DOHH2 (cell line): ENCODE measurements at regions not wholly inside any gene's neighbourhood (a gene's known extent, or its start where the extent isn't known, plus 50 kb on each side); places are given as distances from the start of the nearest gene placed in this dataset.

Experiments
- H3F3A ChIP-seq: fragments of 200-600 bp; sonication (generic), shearing (Covaris generic); 2 replicates; pipeline ENCODE4 v1.6.0; 2016; ENCODE audit warnings: antibody characterized with exemption, mild to moderate bottlenecking; ENCODE audit not compliant: control insufficient read depth, insufficient read depth
- H3K27ac ChIP-seq: fragments of 200-600 bp; sonication (generic); 2 replicates; pipeline ENCODE4 v1.5.1; 2014; ENCODE audit warnings: low read depth, mild to moderate bottlenecking, low read length, moderate library complexity
- H3K27me3 ChIP-seq: fragments of 200-600 bp; sonication (generic); 2 replicates; pipeline ENCODE4 v1.6.1; 2014; ENCODE audit warnings: mild to moderate bottlenecking, low read length, mixed read lengths; ENCODE audit not compliant: control insufficient read depth
- H3K36me3 ChIP-seq: fragments of 200-600 bp; sonication (generic); 2 replicates; pipeline ENCODE4 v1.6.1; 2014; ENCODE audit warnings: mild to moderate bottlenecking, low read length, moderate library complexity, mixed read lengths; ENCODE audit not compliant: control insufficient read depth
- H3K4me1 ChIP-seq: fragments of 200-600 bp; sonication (generic); 2 replicates; pipeline ENCODE4 v1.6.1; 2014; ENCODE audit warnings: mild to moderate bottlenecking, low read length, mixed read lengths; ENCODE audit not compliant: control insufficient read depth
- H3K4me2 ChIP-seq: fragments of 200-600 bp; sonication (generic); 2 replicates; pipeline ENCODE4 v1.6.0; 2014; ENCODE audit warnings: mild to moderate bottlenecking, low read length, moderate library complexity
- H3K4me3 ChIP-seq: fragments of 200-600 bp; sonication (generic); 2 replicates; pipeline ENCODE4 v1.5.1; 2014; ENCODE audit warnings: mild to moderate bottlenecking, low read length, mixed read lengths
- H3K79me2 ChIP-seq: fragments of 200-600 bp; sonication (generic); 2 replicates; pipeline ENCODE4 v1.6.1; 2014; ENCODE audit warnings: mild to moderate bottlenecking, low read length, mixed read lengths; ENCODE audit not compliant: control insufficient read depth
- H3K9me2 ChIP-seq: fragments of 200-600 bp; sonication (generic); replicated peaks from 2 replicates; pipeline ENCODE4 v1.6.1; 2014; ENCODE audit warnings: mild to moderate bottlenecking, low read length, mixed read lengths; ENCODE audit not compliant: control insufficient read depth
- H3K9me3 ChIP-seq: fragments of 200-600 bp; sonication (generic); 2 replicates; pipeline ENCODE4 v1.6.1; 2014; ENCODE audit warnings: antibody characterized with exemption, low read length, mixed read lengths; ENCODE audit not compliant: control insufficient read depth, insufficient read depth
- H4K20me1 ChIP-seq: fragments of 200-600 bp; sonication (generic); 2 replicates; pipeline ENCODE4 v1.6.0; 2014; ENCODE audit warnings: low read depth, mild to moderate bottlenecking, antibody characterized with exemption, low read length, moderate library complexity; ENCODE audit not compliant: control insufficient read depth, insufficient read depth
- EZH2phosphoT487 ChIP-seq: fragments of 200-600 bp; sonication (generic); IDR thresholded peaks from 2 replicates; pipeline ENCODE4 v1.6.1; 2017; ENCODE audit warnings: borderline replicate concordance, mild to moderate bottlenecking, antibody characterized with exemption, low read length, moderate library complexity, mixed read lengths
- TF ChIP-seq, protein P1 (sequence below): fragments of 200-600 bp; sonication (generic); IDR thresholded peaks from one replicate; pipeline ENCODE4 v1.5.1; 2014; ENCODE audit warnings: antibody characterized with exemption, mild to moderate bottlenecking, low read depth, low read length; ENCODE audit not compliant: poor library complexity, severe bottlenecking

DNA sequence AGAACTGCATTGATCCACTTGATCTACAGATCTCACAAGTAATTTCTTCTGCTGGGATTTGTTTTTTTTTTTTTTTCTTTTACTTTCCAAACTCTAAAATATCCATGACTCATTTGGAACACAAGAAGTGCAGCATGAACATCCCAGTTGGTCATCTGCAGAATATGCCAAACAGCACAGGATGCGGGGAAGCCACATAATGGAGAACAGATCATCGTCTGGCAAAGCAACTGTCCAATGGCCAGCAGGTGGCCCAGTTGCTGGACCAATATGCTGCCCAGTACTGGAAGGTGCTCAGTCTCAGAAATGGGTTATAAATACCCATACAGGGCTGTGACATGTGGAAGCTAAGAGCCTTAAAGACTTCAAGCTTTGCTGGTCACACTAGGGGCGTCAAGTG lies 221.3 kb upstream of the TAS2R1 start:
- Histone ChIP-seq H3F3A (no peaks in the 10 kb centered on the region), H3K27me3 (no peaks in the 10 kb centered on the region), H3K4me1 (no peaks in the 10 kb centered on the region), H3K27ac (no peak overlapping the region), H3K9me3 (no peaks in the 10 kb centered on the region), H3K4me3 (no peak overlapping the region), H3K36me3 (no peaks in the 10 kb centered on the region), H3K4me2 (no peak overlapping the region), H4K20me1 (no peaks in the 10 kb centered on the region), H3K79me2 (no peaks in the 10 kb centered on the region), H3K9me2 (no peaks in the 10 kb centered on the region)
- TF ChIP-seq, protein P1, sequence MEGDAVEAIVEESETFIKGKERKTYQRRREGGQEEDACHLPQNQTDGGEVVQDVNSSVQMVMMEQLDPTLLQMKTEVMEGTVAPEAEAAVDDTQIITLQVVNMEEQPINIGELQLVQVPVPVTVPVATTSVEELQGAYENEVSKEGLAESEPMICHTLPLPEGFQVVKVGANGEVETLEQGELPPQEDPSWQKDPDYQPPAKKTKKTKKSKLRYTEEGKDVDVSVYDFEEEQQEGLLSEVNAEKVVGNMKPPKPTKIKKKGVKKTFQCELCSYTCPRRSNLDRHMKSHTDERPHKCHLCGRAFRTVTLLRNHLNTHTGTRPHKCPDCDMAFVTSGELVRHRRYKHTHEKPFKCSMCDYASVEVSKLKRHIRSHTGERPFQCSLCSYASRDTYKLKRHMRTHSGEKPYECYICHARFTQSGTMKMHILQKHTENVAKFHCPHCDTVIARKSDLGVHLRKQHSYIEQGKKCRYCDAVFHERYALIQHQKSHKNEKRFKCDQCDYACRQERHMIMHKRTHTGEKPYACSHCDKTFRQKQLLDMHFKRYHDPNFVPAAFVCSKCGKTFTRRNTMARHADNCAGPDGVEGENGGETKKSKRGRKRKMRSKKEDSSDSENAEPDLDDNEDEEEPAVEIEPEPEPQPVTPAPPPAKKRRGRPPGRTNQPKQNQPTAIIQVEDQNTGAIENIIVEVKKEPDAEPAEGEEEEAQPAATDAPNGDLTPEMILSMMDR: no peak
- TF ChIP-seq EZH2phosphoT487: no peak

DNA sequence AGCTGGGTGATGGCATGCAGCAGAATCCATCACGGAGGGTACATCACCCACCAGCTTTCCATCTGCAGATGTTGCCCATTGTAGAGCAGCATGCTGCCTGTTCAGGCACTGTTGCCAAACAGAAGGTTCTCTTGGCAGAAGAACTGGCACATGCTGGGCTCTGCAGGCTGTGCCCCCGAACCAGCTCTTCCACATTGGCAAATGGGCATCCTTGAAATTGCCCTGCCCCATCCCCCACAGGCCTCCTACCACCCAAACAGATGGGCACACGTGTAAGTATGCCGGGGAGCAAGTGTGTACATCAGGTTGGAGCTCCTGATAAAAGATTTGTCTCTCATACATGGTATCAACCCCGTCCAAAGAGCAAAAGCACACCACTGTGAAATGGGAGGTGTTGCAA lies 220.3 kb upstream of the TAS2R1 start:
- Histone ChIP-seq H3K4me1 (no peaks in the 10 kb centered on the region), H3K27ac (no peak overlapping the region), H3K4me2 (no peak overlapping the region), H3K9me3 (no peaks in the 10 kb centered on the region), H4K20me1 (no peaks in the 10 kb centered on the region), H3F3A (no peaks in the 10 kb centered on the region), H3K4me3 (no peak overlapping the region), H3K27me3 (no peaks in the 10 kb centered on the region), H3K79me2 (no peaks in the 10 kb centered on the region), H3K36me3 (no peaks in the 10 kb centered on the region), H3K9me2 (no peaks in the 10 kb centered on the region)
- no peak for TF ChIP-seq EZH2phosphoT487
- TF ChIP-seq, protein P1: no peak

- Histone ChIP-seq H3K9me3 (no peaks in the 10 kb centered on the region), H3K36me3 (no peaks in the 10 kb centered on the region), H3K4me2 (no peak overlapping the region), H3K4me3 (no peak overlapping the region), H3K79me2 (no peaks in the 10 kb centered on the region), H3K27ac (no peak overlapping the region), H3K4me1 (no peaks in the 10 kb centered on the region), H4K20me1 (no peaks in the 10 kb centered on the region), H3F3A (no peaks in the 10 kb centered on the region), H3K9me2 (no peaks in the 10 kb centered on the region), H3K27me3 (no peaks in the 10 kb centered on the region)
- no peak for TF ChIP-seq EZH2phosphoT487
- TF ChIP-seq, protein P1: no peak
Measured at GRCh38 chr5:9847631-9848030, 217.5 kb upstream of the TAS2R1 start.

GRCh38 chr5:9845185-9845584 lies 215.0 kb upstream of the TAS2R1 start:
- Histone ChIP-seq H3K36me3 (no peaks in the 10 kb centered on the region), H3K4me3 (no peak overlapping the region)

More at GRCh38 chr5:9845185-9845584, 215.0 kb upstream of the TAS2R1 start:
- no peak overlapping the region for H3K27ac ChIP-seq
- TF ChIP-seq, protein P1: no peak
- no peak for TF ChIP-seq EZH2phosphoT487
- H3K4me2 ChIP-seq: no peak overlapping the region
- H3K79me2 ChIP-seq: no peaks in the 10 kb centered on the region
- H4K20me1 ChIP-seq: no peaks in the 10 kb centered on the region
- H3K9me2 ChIP-seq: no peaks in the 10 kb centered on the region
- H3F3A ChIP-seq: no peaks in the 10 kb centered on the region
- H3K4me1 ChIP-seq: no peaks in the 10 kb centered on the region
- no peaks in the 10 kb centered on the region for H3K27me3 ChIP-seq
- no peaks in the 10 kb centered on the region for H3K9me3 ChIP-seq
